Mesenchymal stem cell (in vitro differentiated cells and primary cell): ENCODE measurements at regions not wholly inside any gene's neighbourhood (a gene's known extent, or its start where the extent isn't known, plus 50 kb on each side); places are given as distances from the start of the nearest gene placed in this dataset.
A peak's percentile ranks its signal among the peaks of the same experiment; 100 is the strongest.

Source experiments
- DNase-seq: peaks from one replicate; pipeline ENCODE4 v3.0.0-alpha.2; 2013
- H2AFZ ChIP-seq: one replicate; pipeline ENCODE4 v1.6.1; 2013; ENCODE audit warnings: low read depth, mild to moderate bottlenecking, control low read depth, inconsistent platforms, low read length, moderate library complexity
- H2AK5ac ChIP-seq: 2 replicates; pipeline ENCODE4 v1.6.1; 2013; ENCODE audit warnings: low read length, moderate library complexity, mild to moderate bottlenecking, inconsistent platforms; ENCODE audit not compliant: severe bottlenecking
- H2BK120ac ChIP-seq: one replicate; pipeline ENCODE4 v1.6.1; 2013; ENCODE audit warnings: low read depth, mild to moderate bottlenecking, inconsistent platforms, low read length, moderate library complexity
- H2BK12ac ChIP-seq, 2 experiments: one replicate each; pipeline ENCODE4 v1.6.1; 2013; ENCODE audit warnings: inconsistent platforms in 2 of 2, low read length in 2 of 2, mild to moderate bottlenecking in 2 of 2, moderate library complexity in 2 of 2, control low read depth in 1 of 2
- H2BK15ac ChIP-seq: one replicate; pipeline ENCODE4 v1.6.1; 2013; ENCODE audit warnings: mild to moderate bottlenecking, low read depth, inconsistent platforms; ENCODE audit not compliant: poor library complexity, severe bottlenecking
- H2BK5ac ChIP-seq: 2 replicates; pipeline ENCODE4 v1.6.1; 2013; ENCODE audit warnings: low read depth, mild to moderate bottlenecking, low read length, control low read depth, inconsistent platforms; ENCODE audit not compliant: poor library complexity, severe bottlenecking
- H3K14ac ChIP-seq, 2 experiments: one replicate each; pipeline ENCODE4 v1.6.1; 2013; ENCODE audit warnings: inconsistent platforms in 2 of 2, low read length in 2 of 2, control low read depth in 1 of 2, mild to moderate bottlenecking in 1 of 2, moderate library complexity in 1 of 2
- H3K18ac ChIP-seq, 2 experiments: one replicate each; pipeline ENCODE4 v1.6.1; 2013; ENCODE audit warnings: inconsistent platforms in 2 of 2, low read length in 2 of 2, control low read depth in 1 of 2, low read depth in 1 of 2, mild to moderate bottlenecking in 1 of 2
- H3K23ac ChIP-seq, 2 experiments: one replicate each; pipeline ENCODE4 v1.6.1; 2013; ENCODE audit warnings: inconsistent platforms in 2 of 2, low read length in 2 of 2, mild to moderate bottlenecking in 2 of 2, moderate library complexity in 2 of 2, control low read depth in 1 of 2
- H3K27ac ChIP-seq: 2 replicates; pipeline ENCODE4 v1.5.1; 2013; ENCODE audit warnings: mild to moderate bottlenecking, moderate library complexity, low read length, control low read depth, inconsistent platforms; ENCODE audit not compliant: poor library complexity, severe bottlenecking
- H3K27me3 ChIP-seq, 2 experiments: 2 replicates each; pipeline versions ENCODE4 v1.6.1 to v1.7.0; 2013; ENCODE audit warnings: low read length in 2 of 2, mild to moderate bottlenecking in 2 of 2, moderate library complexity in 2 of 2, control low read depth in 1 of 2, inconsistent platforms in 1 of 2; ENCODE audit not compliant: control insufficient read depth in 1 of 2, insufficient read depth in 1 of 2
- H3K36me3 ChIP-seq, 2 experiments: 2 replicates each; pipeline versions ENCODE4 v1.6.1 to v1.7.0; 2013; ENCODE audit warnings: low read length in 2 of 2, control low read depth in 1 of 2, inconsistent platforms in 1 of 2, low read depth in 1 of 2, mild to moderate bottlenecking in 1 of 2; ENCODE audit not compliant: insufficient read depth in 2 of 2, control insufficient read depth in 1 of 2
- H3K4ac ChIP-seq, 2 experiments: one replicate each; pipeline ENCODE4 v1.6.1; 2013; ENCODE audit warnings: inconsistent platforms in 2 of 2, low read length in 2 of 2, mild to moderate bottlenecking in 2 of 2, moderate library complexity in 2 of 2, control low read depth in 1 of 2, low read depth in 1 of 2
- H3K4me1 ChIP-seq: 2 replicates; pipeline ENCODE4 v1.6.1; 2013; ENCODE audit warnings: low read depth, low read length, control low read depth; ENCODE audit not compliant: control insufficient read depth, insufficient read depth
- H3K4me2 ChIP-seq: 2 replicates; pipeline ENCODE4 v1.6.1; 2013; ENCODE audit warnings: low read length, mild to moderate bottlenecking, inconsistent platforms; ENCODE audit not compliant: poor library complexity, severe bottlenecking
- H3K4me3 ChIP-seq, 2 experiments: 2 replicates each; pipeline versions ENCODE4 v1.5.1 to v1.7.0; 2013; ENCODE audit warnings: low read length in 2 of 2, mild to moderate bottlenecking in 2 of 2, control low read depth in 1 of 2, low read depth in 1 of 2; ENCODE audit not compliant: insufficient read depth in 1 of 2
- H3K79me1 ChIP-seq: replicated peaks from 2 replicates; pipeline ENCODE4 v1.6.1; 2013; ENCODE audit warnings: mild to moderate bottlenecking, control low read depth, low read length, inconsistent platforms; ENCODE audit not compliant: poor library complexity, severe bottlenecking
- H3K9ac ChIP-seq: 2 replicates; pipeline ENCODE4 v1.7.0; 2013; ENCODE audit warnings: mild to moderate bottlenecking, low read length, moderate library complexity
- H3K9me3 ChIP-seq: 2 replicates; pipeline ENCODE4 v1.7.0; 2013; ENCODE audit warnings: mild to moderate bottlenecking, low read length; ENCODE audit not compliant: control insufficient read depth
- H4K8ac ChIP-seq: one replicate; pipeline ENCODE4 v1.6.1; 2013; ENCODE audit warnings: inconsistent platforms, mild to moderate bottlenecking, low read length, moderate library complexity
- H4K91ac ChIP-seq: one replicate; pipeline ENCODE4 v1.6.1; 2013; ENCODE audit warnings: mild to moderate bottlenecking, low read length, inconsistent platforms
- WGBS: methylation state at CpG from one replicate; pipeline ENCODE4 v1.1.7; 2013; ENCODE audit warnings: mixed read lengths; 5-methylcytosine and 5-hydroxymethylcytosine counted together

DNA sequence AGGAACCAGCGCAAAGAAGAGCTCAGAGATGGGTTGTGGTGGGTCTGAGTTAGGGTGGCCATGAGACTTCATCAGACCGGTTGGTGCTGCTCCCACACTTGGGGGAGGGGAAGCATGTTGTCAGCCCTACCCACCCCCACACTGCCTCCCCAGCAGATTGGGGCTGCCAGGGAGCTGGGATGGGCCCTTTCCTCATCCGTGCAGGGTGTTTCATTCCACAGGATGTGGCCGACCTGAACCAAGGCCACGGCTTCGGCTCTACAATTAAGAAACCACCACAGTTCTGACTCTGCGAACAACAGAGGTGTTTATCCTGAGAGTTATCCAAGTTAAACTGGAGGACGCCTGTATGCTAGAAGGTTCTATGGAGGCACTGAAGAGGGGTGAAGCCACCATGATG, 171.2 kb downstream of the ETS2 start:
- Histone ChIP-seq H3K14ac (no peak overlapping the region), H3K9me3 (no peaks in the 10 kb centered on the region), H3K4me1 (peaks cover 20% of the 10 kb centered on the region), H3K4ac (no peak overlapping the region), H3K18ac (peak overlapping the region in 1 of 2 experiments; percentile 14), H3K79me1 (no peaks in the 10 kb centered on the region), H2BK5ac (no peak overlapping the region), H3K27me3 (peaks cover 0 to 62% of the 10 kb centered on the region in 2 experiments), H3K36me3 (no peaks in the 10 kb centered on the region), H3K4me2 (no peak overlapping the region), H4K8ac (no peak overlapping the region), H3K9ac (no peak overlapping the region), H3K23ac (no peak overlapping the region), H3K27ac (no peak overlapping the region), H2AFZ (no peak overlapping the region), H4K91ac (peak overlapping the region; percentile 14), H2BK120ac (no peak overlapping the region), H2BK15ac (peak overlapping the region; percentile 49), H3K4me3 (no peak overlapping the region), H2AK5ac (no peak overlapping the region), H2BK12ac (peak overlapping the region; percentile 38 to 59)
- DNase-seq, result no peak
- 95% methylated on average over 7 of the region's 8 CpGs for WGBS

DNA sequence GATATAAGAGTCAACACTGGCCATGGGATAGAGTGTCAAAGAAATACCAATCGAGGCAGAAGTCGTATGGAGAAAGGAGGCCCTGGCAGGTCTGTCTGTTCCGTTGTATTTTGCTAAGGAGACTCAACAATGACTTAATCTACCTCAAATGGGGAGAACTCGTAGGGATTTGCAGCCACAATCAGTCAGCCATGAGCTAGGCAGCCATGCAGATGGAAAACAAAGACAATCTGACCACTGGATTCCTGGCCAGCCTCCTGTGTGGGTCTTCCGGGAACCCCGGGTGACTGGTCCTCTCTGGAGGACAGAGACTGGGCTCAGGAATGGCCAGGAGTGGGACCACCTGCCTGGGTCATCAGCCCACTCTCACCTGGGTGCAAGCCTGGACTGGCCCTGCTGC, 167.8 kb downstream of the ETS2 start:
- Histone ChIP-seq H3K4me2 (no peak overlapping the region), H4K91ac (no peak overlapping the region), H3K27me3 (peaks cover 0 to 49% of the 10 kb centered on the region in 2 experiments), H3K23ac (no peak overlapping the region), H3K14ac (no peak overlapping the region), H2BK5ac (no peak overlapping the region), H3K27ac (no peak overlapping the region), H2AK5ac (no peak overlapping the region), H2BK15ac (peak overlapping the region; percentile 12), H4K8ac (peak overlapping the region; percentile 29), H3K4me1 (peaks cover 3% of the 10 kb centered on the region), H3K36me3 (no peaks in the 10 kb centered on the region), H2BK120ac (no peak overlapping the region), H3K4ac (peak overlapping the region in 1 of 2 experiments; percentile 24), H3K9ac (no peak overlapping the region), H3K4me3 (no peak overlapping the region), H2AFZ (no peak overlapping the region), H2BK12ac (peak overlapping the region in 1 of 2 experiments; percentile 25), H3K18ac (peak overlapping the region in 1 of 2 experiments; percentile 11), H3K79me1 (no peaks in the 10 kb centered on the region), H3K9me3 (no peaks in the 10 kb centered on the region)
- DNase-seq, result no peak
- 94% methylated on average over 6 of the region's 6 CpGs for WGBS

DNA sequence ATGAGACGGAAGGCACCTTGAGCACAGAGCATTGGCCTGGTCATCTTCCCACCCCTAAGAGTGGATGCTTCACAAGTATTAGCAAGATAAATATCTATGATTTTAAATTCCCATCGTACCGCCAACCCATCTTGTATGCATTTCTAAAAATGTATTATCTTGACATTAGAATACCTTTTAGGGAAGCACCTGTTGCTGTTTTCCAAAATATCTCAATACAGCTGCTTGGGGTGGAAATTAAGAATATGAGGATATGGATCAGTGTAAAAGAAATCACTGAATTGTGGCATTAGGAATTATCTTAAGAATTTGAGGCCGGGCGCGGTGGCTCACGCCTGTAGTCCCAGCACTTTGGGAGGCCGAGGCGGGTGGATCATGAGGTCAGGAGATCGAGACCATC, 166.3 kb downstream of the ETS2 start:
- no peak overlapping the region for H3K9ac ChIP-seq

DNA sequence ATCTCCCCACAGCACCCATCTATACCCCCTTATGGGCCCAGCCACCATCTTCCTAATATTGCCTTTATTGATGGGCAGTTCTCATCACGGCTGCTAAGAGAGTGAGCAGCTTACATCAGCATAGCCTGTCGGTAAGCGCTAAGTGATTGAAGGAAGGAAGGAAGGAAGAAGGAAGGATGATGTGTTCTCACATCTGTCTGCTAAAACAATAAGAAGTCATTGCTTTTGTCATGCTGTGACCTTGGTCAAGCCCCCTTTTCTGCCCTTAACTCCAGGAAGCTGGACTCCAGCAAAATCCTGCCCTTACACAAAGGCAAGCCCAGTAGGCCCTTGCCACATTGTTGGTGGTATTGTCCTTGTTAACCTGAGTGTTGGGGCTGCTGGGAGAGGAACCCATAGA, 165.0 kb downstream of the ETS2 start:
- no peaks in the 10 kb centered on the region for H3K79me1 ChIP-seq
- H3K23ac ChIP-seq, result no peak overlapping the region
- 96% methylated on average over 3 of the region's 3 CpGs for WGBS
- H3K4me3 ChIP-seq, result no peak overlapping the region
- H2AK5ac ChIP-seq, result no peak overlapping the region
- no peaks in the 10 kb centered on the region for H3K9me3 ChIP-seq
- no peak for DNase-seq
- no peak overlapping the region for H2BK15ac ChIP-seq
- no peak overlapping the region for H3K27ac ChIP-seq
- peaks cover 5% of the 10 kb centered on the region for H3K4me1 ChIP-seq
- H3K4me2 ChIP-seq, result no peak overlapping the region
- H3K36me3 ChIP-seq, result no peaks in the 10 kb centered on the region
- H3K4ac ChIP-seq, result no peak overlapping the region
- H4K8ac ChIP-seq, result peak overlapping the region; percentile 42
- peaks cover 0 to 41% of the 10 kb centered on the region in 2 experiments for H3K27me3 ChIP-seq
- peak overlapping the region; percentile 65 to 75 for H2BK12ac ChIP-seq
- H3K18ac ChIP-seq, result peak overlapping the region in 1 of 2 experiments; percentile 56
- no peak overlapping the region for H2AFZ ChIP-seq
- H3K14ac ChIP-seq, result no peak overlapping the region
- peak overlapping the region; percentile 24 for H2BK120ac ChIP-seq
- peak overlapping the region; percentile 83 for H4K91ac ChIP-seq
- no peak overlapping the region for H3K9ac ChIP-seq
- H2BK5ac ChIP-seq, result no peak overlapping the region

More for the DNA sequence above, 166.3 kb downstream of the ETS2 start:
- no peaks in the 10 kb centered on the region for H3K79me1 ChIP-seq
- H3K4ac ChIP-seq, result no peak overlapping the region
- H3K14ac ChIP-seq, result no peak overlapping the region
- H3K4me3 ChIP-seq, result no peak overlapping the region
- H4K91ac ChIP-seq, result no peak overlapping the region
- 100% methylated on average over 5 of the region's 10 CpGs for WGBS
- no peak overlapping the region for H2AK5ac ChIP-seq
- H2BK15ac ChIP-seq, result no peak overlapping the region
- H3K4me2 ChIP-seq, result no peak overlapping the region
- H4K8ac ChIP-seq, result no peak overlapping the region
- H2BK12ac ChIP-seq, result no peak overlapping the region
- H2BK5ac ChIP-seq, result no peak overlapping the region
- H2BK120ac ChIP-seq, result no peak overlapping the region
- H2AFZ ChIP-seq, result no peak overlapping the region
- H3K27ac ChIP-seq, result no peak overlapping the region
- H3K9me3 ChIP-seq, result no peaks in the 10 kb centered on the region
- no peak overlapping the region for H3K18ac ChIP-seq
- no peak overlapping the region for H3K23ac ChIP-seq
- no peak for DNase-seq
- peaks cover 3% of the 10 kb centered on the region for H3K4me1 ChIP-seq
- H3K27me3 ChIP-seq, result peaks cover 0 to 50% of the 10 kb centered on the region in 2 experiments
- H3K36me3 ChIP-seq, result no peaks in the 10 kb centered on the region
